ENCODE measurements at regions not wholly inside any gene's neighbourhood (a gene's known extent, or its start where the extent isn't known, plus 50 kb on each side); places are given as distances from the start of the nearest gene placed in this dataset.
A peak's percentile ranks its signal among the peaks of the same experiment; 100 is the strongest.

DNA sequence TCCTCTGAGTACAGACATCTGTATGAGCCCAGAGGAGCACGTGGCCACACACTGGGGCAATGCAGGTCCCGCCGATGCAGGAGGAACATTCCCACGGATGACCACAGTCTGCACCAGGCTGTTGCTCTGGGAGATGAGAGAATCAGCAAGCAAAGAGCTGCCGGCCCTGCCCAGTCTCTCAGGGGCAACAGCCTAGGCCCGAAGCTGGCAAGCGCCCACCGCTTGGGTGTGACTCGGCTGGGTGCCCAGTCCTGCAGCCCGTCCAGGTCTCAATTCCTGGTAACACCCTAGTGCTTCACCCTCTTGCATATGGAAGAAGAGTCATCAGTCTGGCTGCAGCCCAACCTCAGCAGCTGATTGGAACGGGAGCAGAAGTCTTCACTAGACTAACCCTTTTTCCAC lies 153.7 kb upstream of the HES1 start:
- peak; percentile 27 for DNase-seq (ENCODE audit: low read depth)

DNA sequence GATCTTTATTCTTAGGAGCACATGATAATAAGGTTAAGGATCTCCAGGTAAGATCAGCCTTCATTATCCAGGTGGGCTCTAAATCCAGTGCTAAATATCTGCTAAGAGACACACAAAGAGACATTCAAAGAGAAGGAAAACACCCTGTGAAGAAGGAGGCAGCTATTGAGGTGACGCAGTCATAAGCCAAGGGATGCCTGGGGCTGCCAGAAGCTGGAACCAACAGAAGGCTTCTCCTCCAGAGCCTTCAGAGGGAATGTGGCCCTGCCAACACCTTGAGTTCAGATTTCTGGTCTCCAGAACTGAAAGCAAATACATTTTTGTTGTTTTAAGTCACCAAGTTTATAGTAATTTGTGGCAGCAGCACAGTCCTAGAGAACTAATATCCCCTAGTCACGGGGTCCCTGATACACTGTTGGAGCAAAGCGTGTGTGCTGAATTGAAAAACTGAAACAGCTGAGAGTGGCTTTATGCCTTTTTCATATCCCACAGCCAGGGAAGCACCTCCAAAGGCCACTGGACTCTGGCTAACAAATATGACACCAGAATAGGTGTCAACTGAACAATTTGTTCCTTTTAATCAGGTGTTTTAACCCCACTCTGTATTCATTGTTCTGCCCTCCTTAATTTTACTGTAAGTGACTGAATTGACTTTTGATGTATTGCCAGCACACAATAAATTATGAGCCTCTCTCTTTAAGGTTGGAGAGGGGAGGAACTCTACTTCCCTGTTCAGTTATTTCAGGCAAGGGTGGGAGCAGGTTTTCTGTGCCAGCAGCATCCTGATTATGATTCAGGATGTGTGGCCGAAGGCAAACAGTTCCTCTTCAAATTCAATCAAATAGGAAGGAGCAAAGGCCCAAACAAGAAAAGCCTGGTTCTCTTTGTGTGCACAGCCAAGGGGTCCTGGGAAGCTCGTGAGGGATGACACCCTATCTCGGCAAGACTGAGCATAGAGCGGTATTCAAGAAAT lies 151.8 kb upstream of the HES1 start:
- no peak for DNase-seq (ENCODE audit: low read depth)

- DNase-seq (ENCODE audit: low read depth): no peak
Observed at GRCh38 chr3:193984876-193985275, 151.1 kb upstream of the HES1 start.

GRCh38 chr3:193987186-193987585 lies 148.8 kb upstream of the HES1 start:
- DNase-seq (ENCODE audit: low read depth): no peak

- no peak for DNase-seq (ENCODE audit: low read depth)
Observed at GRCh38 chr3:193989186-193989585, 146.8 kb upstream of the HES1 start.

DNA sequence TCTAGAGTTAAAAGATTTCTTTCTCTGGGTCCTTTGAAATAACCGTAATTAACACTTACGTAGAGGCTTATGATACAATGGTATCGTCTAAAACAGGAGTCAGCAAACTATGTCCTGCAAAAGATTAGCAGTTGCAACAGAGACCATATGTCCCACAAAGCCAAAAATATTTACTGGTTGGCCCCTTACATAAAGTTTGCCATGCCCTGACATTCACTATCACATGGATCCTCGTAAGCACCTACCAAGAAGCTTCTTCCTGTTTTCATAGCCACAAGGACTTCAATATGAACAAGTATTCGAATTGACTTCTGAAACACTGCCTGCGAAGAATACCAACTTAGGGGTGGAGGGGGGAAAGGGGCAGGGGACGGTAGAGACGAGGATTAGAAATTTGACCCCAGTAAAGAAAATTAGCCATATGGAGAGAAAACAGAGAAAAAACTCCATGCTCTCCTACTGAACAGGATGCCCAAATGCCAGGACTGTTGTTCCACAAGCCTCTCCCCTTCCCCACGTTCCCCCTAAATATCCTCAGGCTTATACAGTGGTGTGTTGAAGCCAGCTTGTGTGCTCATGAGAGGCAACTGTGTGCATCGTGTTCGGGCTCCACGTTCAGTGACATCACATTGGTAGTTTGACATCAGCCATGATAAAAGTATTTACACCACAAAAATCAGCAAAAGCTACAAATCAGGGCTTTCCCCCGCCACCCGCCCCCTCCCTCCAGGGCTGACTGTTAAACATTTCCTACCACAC lies 144.1 kb upstream of the HES1 start:
- no peak for DNase-seq (ENCODE audit: low read depth)

DNA sequence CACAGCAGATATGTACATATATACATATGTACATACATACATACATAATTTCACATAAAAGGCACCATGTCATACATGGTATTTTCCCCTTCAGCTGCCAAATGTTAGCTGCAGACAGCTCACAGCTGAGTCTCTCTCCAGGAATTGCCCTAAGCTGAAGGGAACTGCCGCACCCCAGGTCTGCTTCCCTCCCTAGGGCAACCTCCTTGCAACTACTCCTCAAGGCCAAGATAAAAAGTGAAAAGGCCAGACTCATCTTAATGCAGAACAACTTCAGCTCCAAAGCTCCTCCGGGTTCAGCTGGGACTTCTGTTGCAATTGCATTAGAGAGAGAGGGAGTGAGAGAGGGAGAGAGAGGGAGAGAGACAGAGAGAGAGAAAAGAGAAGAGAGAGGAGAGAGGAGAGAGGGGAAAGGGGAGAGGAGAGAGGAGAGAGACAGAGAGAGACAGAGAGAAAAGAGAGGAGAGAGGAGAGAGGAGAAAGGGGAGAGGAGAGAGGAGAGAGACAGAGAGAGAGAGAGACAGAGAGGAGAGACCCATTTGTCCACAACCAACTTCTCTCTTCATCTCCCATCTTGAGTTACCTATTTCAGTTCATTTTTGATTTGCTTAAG lies 143.4 kb upstream of the HES1 start:
- DNase-seq (ENCODE audit: low read depth): no peak

DNA sequence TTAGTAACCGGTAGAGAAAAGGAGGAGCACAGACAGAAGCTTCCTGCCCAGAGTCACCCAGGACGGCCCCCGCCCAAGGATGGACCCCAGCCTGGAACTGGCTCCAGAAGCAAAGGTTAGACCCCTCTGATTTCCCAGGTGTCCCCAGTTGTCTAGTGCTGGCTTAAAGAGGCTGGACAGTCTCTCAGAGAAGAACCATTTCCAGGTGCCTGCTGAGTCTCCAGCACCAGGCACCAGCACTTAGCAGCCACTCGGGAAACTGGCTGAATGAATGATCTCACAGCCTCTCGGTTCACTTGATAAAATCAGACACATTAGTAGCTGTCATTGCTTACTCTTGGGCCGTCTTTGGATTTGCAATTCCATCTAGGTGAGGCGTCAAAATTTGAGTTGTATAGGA lies 139.7 kb upstream of the HES1 start:
- DNase-seq (ENCODE audit: low read depth): no peak

- no peak for DNase-seq (ENCODE audit: low read depth)
Observed at GRCh38 chr3:193996641-193997089, 139.3 kb upstream of the HES1 start.

DNA sequence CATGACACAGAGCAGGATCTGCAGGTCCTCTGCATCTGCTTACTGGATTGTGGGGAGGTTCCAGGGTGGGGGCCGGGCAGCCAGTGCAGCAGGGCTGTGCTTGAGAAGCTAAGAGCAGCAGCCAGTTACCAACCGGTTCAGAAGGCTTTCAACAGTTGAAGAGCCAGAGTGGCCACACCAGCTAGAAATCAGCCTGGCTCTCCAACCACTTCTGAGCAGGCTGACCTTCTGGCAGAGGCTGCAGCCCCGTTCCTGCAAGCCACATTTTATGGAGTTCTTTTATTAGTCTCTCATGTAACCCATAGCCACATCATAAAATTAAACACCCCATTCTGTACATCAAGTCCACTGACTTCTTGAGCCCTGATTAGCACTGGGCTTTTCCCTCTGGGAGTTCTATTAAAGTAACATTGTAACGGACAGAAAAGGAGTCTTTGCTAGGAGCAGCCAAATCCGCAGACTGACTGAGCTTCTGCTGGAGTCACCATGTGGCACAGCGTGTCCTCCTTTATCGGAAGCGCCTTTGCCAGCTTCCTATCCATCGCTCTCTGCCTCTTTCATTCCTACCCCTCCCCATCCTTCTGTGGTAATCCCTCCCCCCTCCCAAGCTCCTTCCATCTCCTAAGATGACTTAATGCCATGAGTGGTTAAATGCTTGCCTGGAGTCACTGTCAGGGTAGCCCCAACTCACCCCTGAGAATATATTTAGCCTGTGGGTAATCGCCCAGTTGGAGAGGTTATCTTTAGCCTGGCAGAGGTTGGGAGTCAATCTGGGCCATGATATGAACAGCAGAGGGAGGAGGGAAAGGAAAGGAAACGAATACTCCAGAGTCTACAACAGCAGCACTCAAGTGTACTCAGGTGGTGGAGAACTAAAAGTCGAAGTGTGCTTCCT lies 138.5 kb upstream of the HES1 start:
- no peak for DNase-seq (ENCODE audit: low read depth)

GRCh38 chr3:193998123-193998448 lies 137.9 kb upstream of the HES1 start:
- DNase-seq (ENCODE audit: low read depth): peak; percentile 18

DNA sequence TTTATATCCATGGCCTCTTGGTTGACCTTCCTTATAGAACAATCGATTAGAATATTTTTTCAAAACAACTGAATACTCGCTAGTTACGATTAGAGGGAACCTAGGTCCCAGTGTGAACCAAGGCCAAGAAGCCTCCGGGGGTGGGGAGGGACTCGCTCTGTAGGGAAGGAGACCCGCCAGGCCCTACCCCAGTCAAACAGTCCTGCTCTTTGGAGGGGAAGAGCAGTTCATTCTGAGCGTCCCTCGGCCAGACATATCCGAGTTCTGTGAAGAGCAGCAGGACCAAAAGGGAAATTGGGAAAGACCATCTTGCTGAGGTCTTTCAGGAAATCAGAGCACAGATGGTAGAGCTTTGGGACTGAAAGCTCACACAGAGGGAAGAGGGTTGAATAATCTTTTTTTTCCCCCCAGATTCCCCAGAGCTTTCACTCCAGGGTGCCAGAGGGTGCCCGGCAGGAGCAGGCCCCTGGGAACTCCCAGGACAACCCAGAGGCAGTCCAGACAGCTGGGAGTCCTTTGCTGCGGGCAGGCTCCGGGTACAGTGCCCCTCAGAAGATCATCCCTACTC lies 137.2 kb upstream of the HES1 start:
- no peak for DNase-seq (ENCODE audit: low read depth)

- DNase-seq (ENCODE audit: low read depth): no peak
Observed at GRCh38 chr3:194000100-194000499, 135.8 kb upstream of the HES1 start.

GRCh38 chr3:194000712-194001111 lies 135.2 kb upstream of the HES1 start:
- no peak for DNase-seq (ENCODE audit: low read depth)

GRCh38 chr3:194001728-194002459 lies 134.1 kb upstream of the HES1 start:
- DNase-seq (ENCODE audit: low read depth): no peak

- DNase-seq (ENCODE audit: low read depth): peak; percentile 91
Observed at GRCh38 chr3:194003114-194004057, 132.6 kb upstream of the HES1 start.

- DNase-seq (ENCODE audit: low read depth): no peak
Observed at GRCh38 chr3:194005930-194006501, 129.9 kb upstream of the HES1 start.

- DNase-seq (ENCODE audit: low read depth): no peak
Observed at GRCh38 chr3:194007592-194008337, 128.2 kb upstream of the HES1 start.

Measured in LHCN-M2 (cell line).